Activated T-helper 17 cell treated with anti-CD3 and anti-CD28 coated beads, Interleukin-2, amount 50 U/mL, for 72 hours (primary cell): ENCODE measurements at regions not wholly inside any gene's neighbourhood (a gene's known extent, or its start where the extent isn't known, plus 50 kb on each side); places are given as distances from the start of the nearest gene placed in this dataset.
A peak's percentile ranks its signal among the peaks of the same experiment; 100 is the strongest.

Source experiments
- ATAC-seq: fragments of 150-1000 bp; cut with Tn5 transposase; replicated peaks from 2 replicates; pipeline ENCODE4 v1.10.0; 2021; ENCODE audit warnings: mild to moderate bottlenecking, moderate library complexity
- H3K27ac Mint-ChIP-seq: one replicate; pipeline ENCODE4 v1.8.0; 2022; ENCODE audit warnings: mixed read lengths
- H3K27me3 Mint-ChIP-seq: one replicate; pipeline ENCODE4 v1.8.0; 2022; ENCODE audit warnings: mixed read lengths
- H3K36me3 Mint-ChIP-seq: one replicate; pipeline ENCODE4 v1.8.0; 2022; ENCODE audit warnings: low read depth, mild to moderate bottlenecking, mixed read lengths
- H3K4me1 Mint-ChIP-seq: one replicate; pipeline ENCODE4 v1.8.0; 2022; ENCODE audit warnings: mixed read lengths
- H3K4me3 Mint-ChIP-seq: one replicate; pipeline ENCODE4 v1.8.0; 2022; ENCODE audit warnings: mild to moderate bottlenecking, mixed read lengths
- H3K9me3 Mint-ChIP-seq: one replicate; pipeline ENCODE4 v1.8.0; 2022; ENCODE audit warnings: mixed read lengths

GRCh38 chr10:91705948-91706670 is 73.2 kb upstream of the PPP1R3C start:
- no peak overlapping the region for H3K4me3 Mint-ChIP-seq
- no peaks in the 10 kb centered on the region for H3K36me3 Mint-ChIP-seq
- H3K27me3 Mint-ChIP-seq = peaks cover 6% of the 10 kb centered on the region
- H3K4me1 Mint-ChIP-seq = no peaks in the 10 kb centered on the region
- H3K27ac Mint-ChIP-seq = no peak overlapping the region
- ATAC-seq = no peak
- no peaks in the 10 kb centered on the region for H3K9me3 Mint-ChIP-seq

- no peak overlapping the region for H3K27ac Mint-ChIP-seq
- H3K4me1 Mint-ChIP-seq = no peaks in the 10 kb centered on the region
- no peak overlapping the region for H3K4me3 Mint-ChIP-seq
- peaks cover 7% of the 10 kb centered on the region for H3K27me3 Mint-ChIP-seq
- ATAC-seq = no peak
- no peaks in the 10 kb centered on the region for H3K9me3 Mint-ChIP-seq
- H3K36me3 Mint-ChIP-seq = no peaks in the 10 kb centered on the region
These were observed 69.7 kb upstream of the PPP1R3C start for GRCh38 chr10:91702620-91703019.

- Mint-ChIP-seq H3K4me1 (no peaks in the 10 kb centered on the region), H3K36me3 (no peaks in the 10 kb centered on the region), H3K27ac (no peak overlapping the region), H3K9me3 (no peaks in the 10 kb centered on the region), H3K4me3 (no peak overlapping the region), H3K27me3 (peaks cover 7% of the 10 kb centered on the region)
- no peak for ATAC-seq
These were observed 68.0 kb upstream of the PPP1R3C start for GRCh38 chr10:91700788-91701444.

- H3K4me1 Mint-ChIP-seq = no peaks in the 10 kb centered on the region
- no peak for ATAC-seq
- no peak overlapping the region for H3K27ac Mint-ChIP-seq
- H3K36me3 Mint-ChIP-seq = no peaks in the 10 kb centered on the region
- H3K4me3 Mint-ChIP-seq = no peak overlapping the region
- H3K9me3 Mint-ChIP-seq = no peaks in the 10 kb centered on the region
- H3K27me3 Mint-ChIP-seq = peaks cover 10% of the 10 kb centered on the region
These were observed 67.4 kb upstream of the PPP1R3C start for GRCh38 chr10:91700273-91700672.

GRCh38 chr10:91698258-91698657 is 65.4 kb upstream of the PPP1R3C start:
- Mint-ChIP-seq H3K27me3 (peaks cover 15% of the 10 kb centered on the region), H3K36me3 (no peaks in the 10 kb centered on the region), H3K9me3 (no peaks in the 10 kb centered on the region), H3K4me3 (no peak overlapping the region), H3K4me1 (no peaks in the 10 kb centered on the region), H3K27ac (no peak overlapping the region)
- ATAC-seq = no peak

- ATAC-seq = no peak
- Mint-ChIP-seq H3K36me3 (no peaks in the 10 kb centered on the region), H3K27me3 (peaks cover 8% of the 10 kb centered on the region)
These were observed 61.4 kb upstream of the PPP1R3C start for GRCh38 chr10:91694170-91694794.

GRCh38 chr10:91691981-91692380 is 59.1 kb upstream of the PPP1R3C start:
- no peaks in the 10 kb centered on the region for H3K9me3 Mint-ChIP-seq
- no peaks in the 10 kb centered on the region for H3K36me3 Mint-ChIP-seq
- no peak for ATAC-seq
- H3K27ac Mint-ChIP-seq = no peak overlapping the region
- peaks cover 5% of the 10 kb centered on the region for H3K4me1 Mint-ChIP-seq
- no peak overlapping the region for H3K4me3 Mint-ChIP-seq
- H3K27me3 Mint-ChIP-seq = peaks cover 8% of the 10 kb centered on the region

More at GRCh38 chr10:91694170-91694794, 61.4 kb upstream of the PPP1R3C start:
- Mint-ChIP-seq H3K9me3 (no peaks in the 10 kb centered on the region), H3K4me1 (peaks cover 5% of the 10 kb centered on the region), H3K27ac (no peak overlapping the region), H3K4me3 (no peak overlapping the region)

- no peaks in the 10 kb centered on the region for H3K9me3 Mint-ChIP-seq
- ATAC-seq = no peak
- no peaks in the 10 kb centered on the region for H3K36me3 Mint-ChIP-seq
- H3K27me3 Mint-ChIP-seq = peaks cover 8% of the 10 kb centered on the region
- no peak overlapping the region for H3K4me3 Mint-ChIP-seq
- peaks cover 5% of the 10 kb centered on the region for H3K4me1 Mint-ChIP-seq
- H3K27ac Mint-ChIP-seq = no peak overlapping the region
These were observed 58.3 kb upstream of the PPP1R3C start for GRCh38 chr10:91690996-91691676.

GRCh38 chr10:91690412-91690811 is 57.5 kb upstream of the PPP1R3C start:
- no peak overlapping the region for H3K4me3 Mint-ChIP-seq
- no peak for ATAC-seq
- peaks cover 5% of the 10 kb centered on the region for H3K4me1 Mint-ChIP-seq
- H3K27ac Mint-ChIP-seq = no peak overlapping the region
- H3K9me3 Mint-ChIP-seq = no peaks in the 10 kb centered on the region
- peaks cover 6% of the 10 kb centered on the region for H3K27me3 Mint-ChIP-seq
- H3K36me3 Mint-ChIP-seq = no peaks in the 10 kb centered on the region

- H3K27ac Mint-ChIP-seq = no peak overlapping the region
- no peak overlapping the region for H3K4me3 Mint-ChIP-seq
- peaks cover 4% of the 10 kb centered on the region for H3K27me3 Mint-ChIP-seq
- no peaks in the 10 kb centered on the region for H3K9me3 Mint-ChIP-seq
- H3K4me1 Mint-ChIP-seq = peaks cover 5% of the 10 kb centered on the region
- no peaks in the 10 kb centered on the region for H3K36me3 Mint-ChIP-seq
- peak; percentile 47 for ATAC-seq
These were observed 56.9 kb upstream of the PPP1R3C start for GRCh38 chr10:91689731-91690168.

GRCh38 chr10:91684841-91685240 is 52.0 kb upstream of the PPP1R3C start:
- H3K4me1 Mint-ChIP-seq = peaks cover 10% of the 10 kb centered on the region
- H3K27ac Mint-ChIP-seq = no peak overlapping the region
- ATAC-seq = peak; percentile 34

GRCh38 chr10:91683975-91684374 is 51.1 kb upstream of the PPP1R3C start:
- Mint-ChIP-seq H3K36me3 (no peaks in the 10 kb centered on the region), H3K27me3 (no peaks in the 10 kb centered on the region), H3K9me3 (no peaks in the 10 kb centered on the region), H3K27ac (peak overlapping the region; percentile 20), H3K4me1 (peaks cover 8% of the 10 kb centered on the region), H3K4me3 (peak overlapping the region; percentile 18)
- ATAC-seq = peak; percentile 91

More at GRCh38 chr10:91684841-91685240, 52.0 kb upstream of the PPP1R3C start:
- H3K36me3 Mint-ChIP-seq = no peaks in the 10 kb centered on the region
- no peaks in the 10 kb centered on the region for H3K9me3 Mint-ChIP-seq
- no peaks in the 10 kb centered on the region for H3K27me3 Mint-ChIP-seq
- no peak overlapping the region for H3K4me3 Mint-ChIP-seq

- H3K9me3 Mint-ChIP-seq = no peaks in the 10 kb centered on the region
- no peaks in the 10 kb centered on the region for H3K27me3 Mint-ChIP-seq
- ATAC-seq = no peak
- no peak overlapping the region for H3K27ac Mint-ChIP-seq
- H3K4me3 Mint-ChIP-seq = no peak overlapping the region
- H3K36me3 Mint-ChIP-seq = no peaks in the 10 kb centered on the region
- peaks cover 8% of the 10 kb centered on the region for H3K4me1 Mint-ChIP-seq
These were observed 50.0 kb upstream of the PPP1R3C start for GRCh38 chr10:91682912-91683311.
